ENCODE measurements at regions not wholly inside any gene's neighbourhood (a gene's known extent, or its start where the extent isn't known, plus 50 kb on each side); places are given as distances from the start of the nearest gene placed in this dataset.

DNA sequence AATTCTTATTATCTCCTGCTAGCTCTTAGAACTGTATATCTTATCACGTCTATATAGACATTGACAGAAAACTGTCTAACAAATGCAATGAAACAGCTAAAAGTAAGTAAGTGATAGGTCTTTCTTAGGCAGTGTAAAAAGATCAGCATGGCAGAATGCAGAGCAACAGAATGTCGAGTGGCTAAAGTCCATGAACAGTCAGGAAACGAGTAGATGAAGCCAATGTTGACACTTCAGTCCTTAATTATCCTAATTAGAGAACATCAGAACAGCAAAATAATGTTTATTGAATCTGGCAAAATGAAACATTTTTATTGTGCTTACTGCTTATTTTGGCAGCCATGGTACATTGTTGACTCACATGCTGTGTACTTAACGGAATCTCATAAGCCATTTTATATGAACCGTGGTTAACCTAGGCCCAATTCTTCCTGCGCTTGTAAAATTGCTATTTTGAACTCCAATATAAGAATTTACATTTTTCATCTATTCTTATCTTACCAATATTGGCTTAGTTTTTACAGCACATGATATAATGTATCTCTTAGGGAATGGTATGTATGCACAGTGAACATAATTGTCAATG lies 748.1 kb downstream of the DACH1 start:
- H3F3A ChIP-seq (ENCODE audit: low read length, unreplicated experiment): no peaks in the 10 kb centered on the region
- POLR2A ChIA-PET (ENCODE audit: unreplicated experiment): no interaction called here
- peak; percentile 38 for DNase-seq
- peaks cover 4% of the 10 kb centered on the region; the same call in 1 of the 2 replicates for H3K4me1 ChIP-seq (ENCODE audit: insufficient read depth, low read length)
- no peaks in the 10 kb centered on the region for H3K27me3 ChIP-seq (ENCODE audit: low read length)
- H2AFZ ChIP-seq (ENCODE audit: low read length): no peak overlapping the region
- H3K36me3 ChIP-seq (ENCODE audit: low read depth, low read length): no peaks in the 10 kb centered on the region
- intact Hi-C loops (cut with micrococcal nuclease): no loop called here
- ATAC-seq: peak; percentile 83
- H3K79me2 ChIP-seq (ENCODE audit: low read length): no peaks in the 10 kb centered on the region
- H3K27ac ChIP-seq (ENCODE audit: low read length): no peak overlapping the region
- peak overlapping the region; percentile 23; the same call in 1 of the 2 replicates for H3K4me2 ChIP-seq (ENCODE audit: low read length)
- no peaks in the 10 kb centered on the region for H3K9me2 ChIP-seq (replicated peaks; ENCODE audit: low read length)
- CTCF ChIA-PET: no interaction called here
- H3K4me3 ChIP-seq (ENCODE audit: low read length): no peak overlapping the region
- no peaks in the 10 kb centered on the region for H4K20me1 ChIP-seq (ENCODE audit: low read length)
- no TSS peak for BruUV-seq (replicated peaks)
- H3K9me3 ChIP-seq (ENCODE audit: low read length): no peaks in the 10 kb centered on the region
- TF ChIP-seq EZH2 (IDR thresholded peaks at IDR 0.05; ENCODE audit: low read length, unreplicated experiment): no peak
- TF ChIP-seq, protein P1, sequence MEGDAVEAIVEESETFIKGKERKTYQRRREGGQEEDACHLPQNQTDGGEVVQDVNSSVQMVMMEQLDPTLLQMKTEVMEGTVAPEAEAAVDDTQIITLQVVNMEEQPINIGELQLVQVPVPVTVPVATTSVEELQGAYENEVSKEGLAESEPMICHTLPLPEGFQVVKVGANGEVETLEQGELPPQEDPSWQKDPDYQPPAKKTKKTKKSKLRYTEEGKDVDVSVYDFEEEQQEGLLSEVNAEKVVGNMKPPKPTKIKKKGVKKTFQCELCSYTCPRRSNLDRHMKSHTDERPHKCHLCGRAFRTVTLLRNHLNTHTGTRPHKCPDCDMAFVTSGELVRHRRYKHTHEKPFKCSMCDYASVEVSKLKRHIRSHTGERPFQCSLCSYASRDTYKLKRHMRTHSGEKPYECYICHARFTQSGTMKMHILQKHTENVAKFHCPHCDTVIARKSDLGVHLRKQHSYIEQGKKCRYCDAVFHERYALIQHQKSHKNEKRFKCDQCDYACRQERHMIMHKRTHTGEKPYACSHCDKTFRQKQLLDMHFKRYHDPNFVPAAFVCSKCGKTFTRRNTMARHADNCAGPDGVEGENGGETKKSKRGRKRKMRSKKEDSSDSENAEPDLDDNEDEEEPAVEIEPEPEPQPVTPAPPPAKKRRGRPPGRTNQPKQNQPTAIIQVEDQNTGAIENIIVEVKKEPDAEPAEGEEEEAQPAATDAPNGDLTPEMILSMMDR (conservative IDR thresholded peaks at IDR 0.05; ENCODE audit: low read depth, low read length): no peak
- no peak for TF ChIP-seq EZH2phosphoT487 (IDR thresholded peaks at IDR 0.05; ENCODE audit: borderline replicate concordance, low read length)
- H3K9ac ChIP-seq (ENCODE audit: low read length): no peak overlapping the region

DNA sequence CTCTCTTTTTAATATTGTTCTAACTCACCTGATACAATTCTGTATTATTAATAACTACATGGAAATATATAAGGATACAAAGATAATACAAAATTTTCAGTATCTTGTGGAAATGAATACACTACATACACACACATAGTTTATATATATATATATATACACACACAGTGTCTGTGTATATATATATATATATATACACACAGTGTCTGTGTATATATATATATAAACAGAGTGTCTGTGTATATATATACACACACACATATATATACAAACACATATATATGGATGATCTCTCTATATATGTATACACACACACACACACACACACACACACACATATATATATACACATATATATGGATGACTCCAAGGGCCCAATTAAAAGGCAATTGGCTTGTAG lies 749.1 kb downstream of the DACH1 start:
- H3K9ac ChIP-seq (ENCODE audit: low read length): no peak overlapping the region
- H3K9me3 ChIP-seq (ENCODE audit: low read length): no peaks in the 10 kb centered on the region
- no peaks in the 10 kb centered on the region for H3K79me2 ChIP-seq (ENCODE audit: low read length)
- H3K4me1 ChIP-seq (ENCODE audit: insufficient read depth, low read length): peaks cover 4% of the 10 kb centered on the region; the same call in 1 of the 2 replicates
- intact Hi-C loops (cut with micrococcal nuclease): no loop called here
- H3K9me2 ChIP-seq (replicated peaks; ENCODE audit: low read length): no peaks in the 10 kb centered on the region
- no TSS peak for BruUV-seq (replicated peaks)
- no peak overlapping the region for H3K27ac ChIP-seq (ENCODE audit: low read length)
- ChIA-PET CTCF (no interaction called here), POLR2A (ENCODE audit: unreplicated experiment) (no interaction called here)
- H3K4me3 ChIP-seq (ENCODE audit: low read length): no peak overlapping the region
- H3K27me3 ChIP-seq (ENCODE audit: low read length): no peaks in the 10 kb centered on the region
- TF ChIP-seq EZH2 (IDR thresholded peaks at IDR 0.05; ENCODE audit: low read length, unreplicated experiment): no peak
- TF ChIP-seq, protein P1 (conservative IDR thresholded peaks at IDR 0.05; ENCODE audit: low read depth, low read length): no peak
- no peak for TF ChIP-seq EZH2phosphoT487 (IDR thresholded peaks at IDR 0.05; ENCODE audit: borderline replicate concordance, low read length)
- H3K36me3 ChIP-seq (ENCODE audit: low read depth, low read length): no peaks in the 10 kb centered on the region
- no peaks in the 10 kb centered on the region for H4K20me1 ChIP-seq (ENCODE audit: low read length)
- DNase-seq: no peak
- no peak for ATAC-seq
- no peak overlapping the region for H2AFZ ChIP-seq (ENCODE audit: low read length)
- no peak overlapping the region for H3K4me2 ChIP-seq (ENCODE audit: low read length)
- no peaks in the 10 kb centered on the region for H3F3A ChIP-seq (ENCODE audit: low read length, unreplicated experiment)

DNA sequence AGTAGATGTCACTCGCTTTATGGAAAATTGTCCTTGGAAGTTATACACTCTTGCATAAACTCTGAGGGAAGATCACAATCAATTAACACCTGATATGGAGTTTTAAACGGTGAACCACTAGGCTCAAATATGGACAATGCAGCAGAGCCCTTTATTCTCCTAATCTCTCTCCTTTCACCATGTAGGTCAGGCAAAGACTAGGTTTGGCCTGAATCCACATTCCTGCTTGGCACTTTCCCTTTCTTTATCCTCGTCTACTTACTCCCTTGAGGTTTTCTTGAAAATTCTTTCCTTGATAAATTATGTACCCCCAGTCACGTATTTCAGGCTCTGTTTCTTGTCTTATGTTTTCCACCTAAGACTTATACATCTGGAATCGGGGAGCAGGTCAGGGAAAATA lies 751.7 kb downstream of the DACH1 start:
- no peaks in the 10 kb centered on the region for H3K9me2 ChIP-seq (replicated peaks; ENCODE audit: low read length)
- H3K9ac ChIP-seq (ENCODE audit: low read length): no peak overlapping the region
- H3K9me3 ChIP-seq (ENCODE audit: low read length): no peaks in the 10 kb centered on the region
- peaks cover 4% of the 10 kb centered on the region; the same call in 1 of the 2 replicates for H3K4me1 ChIP-seq (ENCODE audit: insufficient read depth, low read length)
- DNase-seq (no peak), ATAC-seq (no peak)
- no peak overlapping the region for H3K4me2 ChIP-seq (ENCODE audit: low read length)
- TF ChIP-seq, protein P1 (conservative IDR thresholded peaks at IDR 0.05; ENCODE audit: low read depth, low read length): no peak
- TF ChIP-seq EZH2 (IDR thresholded peaks at IDR 0.05; ENCODE audit: low read length, unreplicated experiment) (no peak), EZH2phosphoT487 (IDR thresholded peaks at IDR 0.05; ENCODE audit: borderline replicate concordance, low read length) (no peak)
- H3K36me3 ChIP-seq (ENCODE audit: low read depth, low read length): no peaks in the 10 kb centered on the region
- no peaks in the 10 kb centered on the region for H3K79me2 ChIP-seq (ENCODE audit: low read length)
- no peak overlapping the region for H3K4me3 ChIP-seq (ENCODE audit: low read length)
- no peaks in the 10 kb centered on the region for H3F3A ChIP-seq (ENCODE audit: low read length, unreplicated experiment)
- intact Hi-C loops (cut with micrococcal nuclease): no loop called here
- CTCF ChIA-PET: no interaction called here
- H2AFZ ChIP-seq (ENCODE audit: low read length): no peak overlapping the region
- no TSS peak for BruUV-seq (replicated peaks)
- POLR2A ChIA-PET (ENCODE audit: unreplicated experiment): no interaction called here
- H3K27me3 ChIP-seq (ENCODE audit: low read length): no peaks in the 10 kb centered on the region
- H4K20me1 ChIP-seq (ENCODE audit: low read length): no peaks in the 10 kb centered on the region
- no peak overlapping the region for H3K27ac ChIP-seq (ENCODE audit: low read length)
